OCI-LY3 (cell line): ENCODE measurements at regions not wholly inside any gene's neighbourhood (a gene's known extent, or its start where the extent isn't known, plus 50 kb on each side); places are given as distances from the start of the nearest gene placed in this dataset.

Experiments
- EZH2phosphoT487 ChIP-seq: fragments of 200-600 bp; shearing (Covaris generic); IDR thresholded peaks from 2 replicates; pipeline ENCODE4 v1.6.1; 2018; ENCODE audit warnings: antibody characterized with exemption, mixed run types, low read depth
- TF ChIP-seq, protein P1 (sequence below): fragments of 200-600, 300-600 bp; sonication (generic); IDR thresholded peaks from 2 replicates; pipeline ENCODE4 v1.5.1; 2014; ENCODE audit warnings: antibody characterized with exemption, low read length, low read depth

DNA sequence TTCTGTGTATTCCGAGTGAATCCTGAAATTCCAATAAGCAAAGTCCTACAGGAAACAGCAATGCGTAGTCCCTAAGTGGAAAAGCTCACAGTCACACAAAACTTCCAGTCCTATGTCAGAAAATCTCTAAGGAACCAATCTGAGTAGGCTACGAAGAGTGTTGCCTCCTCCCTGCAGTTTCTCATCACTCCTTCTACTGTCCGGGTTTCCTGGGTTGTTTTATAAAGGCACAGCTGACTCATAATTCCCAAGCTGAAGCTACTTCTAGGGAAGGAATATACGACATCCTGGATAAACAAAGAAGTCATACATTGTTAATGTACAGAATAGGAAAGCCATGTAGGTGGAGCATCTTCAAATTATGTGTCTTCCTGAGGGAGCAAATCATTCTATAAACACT is 65.7 kb upstream of the RGMA start:
- TF ChIP-seq, protein P1, sequence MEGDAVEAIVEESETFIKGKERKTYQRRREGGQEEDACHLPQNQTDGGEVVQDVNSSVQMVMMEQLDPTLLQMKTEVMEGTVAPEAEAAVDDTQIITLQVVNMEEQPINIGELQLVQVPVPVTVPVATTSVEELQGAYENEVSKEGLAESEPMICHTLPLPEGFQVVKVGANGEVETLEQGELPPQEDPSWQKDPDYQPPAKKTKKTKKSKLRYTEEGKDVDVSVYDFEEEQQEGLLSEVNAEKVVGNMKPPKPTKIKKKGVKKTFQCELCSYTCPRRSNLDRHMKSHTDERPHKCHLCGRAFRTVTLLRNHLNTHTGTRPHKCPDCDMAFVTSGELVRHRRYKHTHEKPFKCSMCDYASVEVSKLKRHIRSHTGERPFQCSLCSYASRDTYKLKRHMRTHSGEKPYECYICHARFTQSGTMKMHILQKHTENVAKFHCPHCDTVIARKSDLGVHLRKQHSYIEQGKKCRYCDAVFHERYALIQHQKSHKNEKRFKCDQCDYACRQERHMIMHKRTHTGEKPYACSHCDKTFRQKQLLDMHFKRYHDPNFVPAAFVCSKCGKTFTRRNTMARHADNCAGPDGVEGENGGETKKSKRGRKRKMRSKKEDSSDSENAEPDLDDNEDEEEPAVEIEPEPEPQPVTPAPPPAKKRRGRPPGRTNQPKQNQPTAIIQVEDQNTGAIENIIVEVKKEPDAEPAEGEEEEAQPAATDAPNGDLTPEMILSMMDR = no peak
- no peak for TF ChIP-seq EZH2phosphoT487
